ENCODE measurements at regions not wholly inside any gene's neighbourhood (a gene's known extent, or its start where the extent isn't known, plus 50 kb on each side); places are given as distances from the start of the nearest gene placed in this dataset.
"Not testable (repeated sequence)": the region's sequence is repeated elsewhere in the genome, so short reads cannot be mapped to it uniquely, and the experiment has no call there.

- DNase-seq: no peak
- Mint-ChIP-seq H3K27ac (no peak overlapping the region), H3K4me1 (no peaks in the 10 kb centered on the region), H3K9me3 (peaks cover 7% of the 10 kb centered on the region), H3K36me3 (ENCODE audit: low read depth) (no peaks in the 10 kb centered on the region), H3K4me3 (no peak overlapping the region), H3K27me3 (no peaks in the 10 kb centered on the region)
- intact Hi-C loops (cut with micrococcal nuclease): no loop called here
Observed at GRCh38 chr13:53101883-53102282, 73.3 kb downstream of the OLFM4 start.

GRCh38 chr13:53104136-53104535 lies 75.5 kb downstream of the OLFM4 start:
- intact Hi-C loops (cut with micrococcal nuclease): no loop called here
- Mint-ChIP-seq H3K27me3 (no peaks in the 10 kb centered on the region), H3K36me3 (ENCODE audit: low read depth) (no peaks in the 10 kb centered on the region), H3K9me3 (peaks cover 7% of the 10 kb centered on the region), H3K27ac (no peak overlapping the region), H3K4me1 (no peaks in the 10 kb centered on the region), H3K4me3 (no peak overlapping the region)
- DNase-seq: no peak

GRCh38 chr13:53105477-53105876 lies 76.9 kb downstream of the OLFM4 start:
- H3K4me1 Mint-ChIP-seq: no peaks in the 10 kb centered on the region
- no peak for DNase-seq
- no peak overlapping the region for H3K27ac Mint-ChIP-seq
- no peaks in the 10 kb centered on the region for H3K27me3 Mint-ChIP-seq
- no peak overlapping the region for H3K4me3 Mint-ChIP-seq
- H3K9me3 Mint-ChIP-seq: no peaks in the 10 kb centered on the region
- no peaks in the 10 kb centered on the region for H3K36me3 Mint-ChIP-seq (ENCODE audit: low read depth)
- intact Hi-C loops (cut with micrococcal nuclease): no loop called here

- H3K9me3 Mint-ChIP-seq: no peaks in the 10 kb centered on the region
- H3K4me1 Mint-ChIP-seq: no peaks in the 10 kb centered on the region
- H3K4me3 Mint-ChIP-seq: no peak overlapping the region
- H3K27me3 Mint-ChIP-seq: no peaks in the 10 kb centered on the region
- no peaks in the 10 kb centered on the region for H3K36me3 Mint-ChIP-seq (ENCODE audit: low read depth)
- DNase-seq: no peak
- no peak overlapping the region for H3K27ac Mint-ChIP-seq
- intact Hi-C loops (cut with micrococcal nuclease): no loop called here
Observed at GRCh38 chr13:53105890-53106289, 77.3 kb downstream of the OLFM4 start.

GRCh38 chr13:53110181-53110580 lies 81.6 kb downstream of the OLFM4 start:
- DNase-seq: no peak

GRCh38 chr13:53110614-53111013 lies 82.0 kb downstream of the OLFM4 start:
- Mint-ChIP-seq H3K9me3 (no peaks in the 10 kb centered on the region), H3K4me1 (no peaks in the 10 kb centered on the region), H3K27me3 (no peaks in the 10 kb centered on the region), H3K27ac (no peak overlapping the region), H3K36me3 (ENCODE audit: low read depth) (no peaks in the 10 kb centered on the region), H3K4me3 (no peak overlapping the region)
- intact Hi-C loops (cut with micrococcal nuclease): no loop called here
- no peak for DNase-seq

More at GRCh38 chr13:53110181-53110580, 81.6 kb downstream of the OLFM4 start:
- Mint-ChIP-seq H3K4me1 (no peaks in the 10 kb centered on the region), H3K9me3 (no peaks in the 10 kb centered on the region), H3K4me3 (no peak overlapping the region), H3K27ac (no peak overlapping the region), H3K27me3 (no peaks in the 10 kb centered on the region), H3K36me3 (ENCODE audit: low read depth) (no peaks in the 10 kb centered on the region)
- intact Hi-C loops (cut with micrococcal nuclease): no loop called here

GRCh38 chr13:53112522-53112921 lies 83.9 kb downstream of the OLFM4 start:
- H3K4me3 Mint-ChIP-seq: no peak overlapping the region
- intact Hi-C loops (cut with micrococcal nuclease): no loop called here

GRCh38 chr13:53117048-53117447 lies 88.4 kb downstream of the OLFM4 start:
- H3K4me3 Mint-ChIP-seq; H3K27ac Mint-ChIP-seq; H3K4me1 Mint-ChIP-seq; H3K27me3 Mint-ChIP-seq; H3K36me3 Mint-ChIP-seq (ENCODE audit: low read depth); H3K9me3 Mint-ChIP-seq; DNase-seq; intact Hi-C loops (cut with micrococcal nuclease): not testable (repeated sequence)

More at GRCh38 chr13:53112522-53112921, 83.9 kb downstream of the OLFM4 start:
- no peaks in the 10 kb centered on the region for H3K4me1 Mint-ChIP-seq
- H3K27me3 Mint-ChIP-seq: no peaks in the 10 kb centered on the region
- H3K9me3 Mint-ChIP-seq: no peaks in the 10 kb centered on the region
- H3K27ac Mint-ChIP-seq: no peak overlapping the region
- H3K36me3 Mint-ChIP-seq (ENCODE audit: low read depth): no peaks in the 10 kb centered on the region
- no peak for DNase-seq

- intact Hi-C loops (cut with micrococcal nuclease): no loop called here
- Mint-ChIP-seq H3K4me1 (no peaks in the 10 kb centered on the region), H3K9me3 (peaks cover 3% of the 10 kb centered on the region), H3K27me3 (no peaks in the 10 kb centered on the region), H3K4me3 (no peak overlapping the region), H3K36me3 (ENCODE audit: low read depth) (no peaks in the 10 kb centered on the region), H3K27ac (no peak overlapping the region)
- no peak for DNase-seq
Observed at GRCh38 chr13:53121131-53121773, 92.6 kb downstream of the OLFM4 start.

GRCh38 chr13:53121919-53122318 lies 93.3 kb downstream of the OLFM4 start:
- no peaks in the 10 kb centered on the region for H3K36me3 Mint-ChIP-seq (ENCODE audit: low read depth)
- H3K9me3 Mint-ChIP-seq: peaks cover 3% of the 10 kb centered on the region
- no peaks in the 10 kb centered on the region for H3K27me3 Mint-ChIP-seq
- no peak overlapping the region for H3K4me3 Mint-ChIP-seq
- intact Hi-C loops (cut with micrococcal nuclease): no loop called here
- H3K4me1 Mint-ChIP-seq: no peaks in the 10 kb centered on the region
- no peak overlapping the region for H3K27ac Mint-ChIP-seq
- no peak for DNase-seq

GRCh38 chr13:53123536-53123935 lies 94.9 kb downstream of the OLFM4 start:
- Mint-ChIP-seq H3K27ac (no peak overlapping the region), H3K9me3 (peaks cover 3% of the 10 kb centered on the region), H3K4me1 (no peaks in the 10 kb centered on the region), H3K27me3 (no peaks in the 10 kb centered on the region), H3K36me3 (ENCODE audit: low read depth) (no peaks in the 10 kb centered on the region), H3K4me3 (no peak overlapping the region)
- intact Hi-C loops (cut with micrococcal nuclease): no loop called here
- DNase-seq: no peak

GRCh38 chr13:53124623-53125022 lies 96.0 kb downstream of the OLFM4 start:
- Mint-ChIP-seq H3K4me1 (no peaks in the 10 kb centered on the region), H3K4me3 (no peak overlapping the region), H3K27ac (no peak overlapping the region), H3K9me3 (no peaks in the 10 kb centered on the region), H3K36me3 (ENCODE audit: low read depth) (no peaks in the 10 kb centered on the region), H3K27me3 (no peaks in the 10 kb centered on the region)
- intact Hi-C loops (cut with micrococcal nuclease): no loop called here
- DNase-seq: no peak

GRCh38 chr13:53126841-53127245 lies 98.2 kb downstream of the OLFM4 start:
- no peak overlapping the region for H3K4me3 Mint-ChIP-seq
- no peaks in the 10 kb centered on the region for H3K36me3 Mint-ChIP-seq (ENCODE audit: low read depth)
- H3K27me3 Mint-ChIP-seq: no peaks in the 10 kb centered on the region
- intact Hi-C loops (cut with micrococcal nuclease): no loop called here
- no peak overlapping the region for H3K27ac Mint-ChIP-seq
- no peak for DNase-seq
- H3K9me3 Mint-ChIP-seq: no peaks in the 10 kb centered on the region
- no peaks in the 10 kb centered on the region for H3K4me1 Mint-ChIP-seq

- H3K9me3 Mint-ChIP-seq: no peaks in the 10 kb centered on the region
Observed at GRCh38 chr13:53127373-53127772, 98.8 kb downstream of the OLFM4 start.

GRCh38 chr13:53129864-53130393 lies 101.3 kb downstream of the OLFM4 start:
- H3K27ac Mint-ChIP-seq: no peak overlapping the region
- intact Hi-C loops (cut with micrococcal nuclease): no loop called here
- H3K4me3 Mint-ChIP-seq: no peak overlapping the region
- H3K27me3 Mint-ChIP-seq: no peaks in the 10 kb centered on the region
- H3K4me1 Mint-ChIP-seq: no peaks in the 10 kb centered on the region
- DNase-seq: no peak
- H3K9me3 Mint-ChIP-seq: no peaks in the 10 kb centered on the region
- no peaks in the 10 kb centered on the region for H3K36me3 Mint-ChIP-seq (ENCODE audit: low read depth)

More at GRCh38 chr13:53127373-53127772, 98.8 kb downstream of the OLFM4 start:
- Mint-ChIP-seq H3K36me3 (ENCODE audit: low read depth) (no peaks in the 10 kb centered on the region), H3K27me3 (no peaks in the 10 kb centered on the region), H3K4me1 (no peaks in the 10 kb centered on the region), H3K27ac (no peak overlapping the region), H3K4me3 (no peak overlapping the region)
- intact Hi-C loops (cut with micrococcal nuclease): no loop called here
- DNase-seq: no peak
